Embryonic facial prominence (tissue), 1 donor: ENCODE measurements at regions not wholly inside any gene's neighbourhood (a gene's known extent, or its start where the extent isn't known, plus 50 kb on each side); places are given as distances from the start of the nearest gene placed in this dataset.

Experiments used
- DNase-seq: peaks from one replicate; pipeline ENCODE4 v3.0.0-alpha.2; 2016; ENCODE audit errors: extremely low spot score

DNA sequence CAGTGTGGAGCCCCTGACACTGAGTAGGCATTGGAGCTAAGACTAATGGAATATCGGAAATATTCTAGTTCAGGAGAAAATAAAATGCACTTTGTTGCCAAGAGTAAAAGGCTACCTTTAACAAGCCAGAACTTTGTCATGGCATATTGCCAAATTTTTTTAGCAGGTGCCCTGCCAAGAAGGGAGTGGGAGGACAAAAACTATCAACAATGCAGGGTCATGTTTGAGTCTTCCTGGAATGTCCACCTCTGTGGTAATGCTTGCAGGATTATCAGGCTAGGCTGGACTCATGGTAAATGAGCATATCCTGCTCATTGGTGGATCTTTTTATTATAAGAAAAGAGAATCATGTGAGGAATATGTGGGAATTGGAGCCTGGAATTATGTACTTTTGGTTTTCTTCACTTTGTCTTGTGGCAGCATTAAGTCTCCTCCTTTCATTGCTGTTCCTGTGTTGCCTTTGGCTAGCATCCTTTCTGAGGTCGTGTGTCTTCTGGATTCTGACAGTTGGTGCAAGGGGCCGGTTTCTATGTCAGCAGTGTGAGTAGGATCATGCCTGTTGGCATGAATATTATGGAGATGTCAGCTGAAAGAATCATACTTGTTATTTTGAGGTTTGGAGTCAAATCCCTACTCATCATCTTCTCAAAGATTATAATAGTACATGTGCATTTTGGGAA, 122.9 kb upstream of the SPRY2 start:
- no peak for DNase-seq

DNA sequence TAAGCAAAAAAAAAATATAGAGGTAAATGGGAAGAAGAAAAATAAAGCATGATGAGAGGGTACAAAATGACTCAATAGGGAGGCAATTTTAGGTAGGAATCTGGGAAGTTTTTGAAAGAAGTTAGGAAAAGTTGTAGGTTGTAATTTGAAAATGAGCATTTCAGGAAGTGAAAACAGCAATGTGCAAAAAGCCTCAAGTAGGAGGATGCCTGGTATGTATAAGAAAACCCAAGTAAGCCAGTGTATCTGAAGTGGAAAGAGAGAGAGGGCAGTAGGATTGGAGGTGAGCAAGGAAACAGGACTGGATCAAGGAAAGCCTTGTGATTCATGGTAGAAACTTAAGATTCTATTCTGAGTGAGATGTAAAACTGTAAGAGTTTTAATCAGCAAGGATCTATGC, 121.6 kb upstream of the SPRY2 start:
- no peak for DNase-seq

- no peak for DNase-seq
Measured at GRCh38 chr13:80462037-80462436, 121.1 kb upstream of the SPRY2 start.

GRCh38 chr13:80458543-80458942, 117.6 kb upstream of the SPRY2 start:
- DNase-seq = no peak

DNA sequence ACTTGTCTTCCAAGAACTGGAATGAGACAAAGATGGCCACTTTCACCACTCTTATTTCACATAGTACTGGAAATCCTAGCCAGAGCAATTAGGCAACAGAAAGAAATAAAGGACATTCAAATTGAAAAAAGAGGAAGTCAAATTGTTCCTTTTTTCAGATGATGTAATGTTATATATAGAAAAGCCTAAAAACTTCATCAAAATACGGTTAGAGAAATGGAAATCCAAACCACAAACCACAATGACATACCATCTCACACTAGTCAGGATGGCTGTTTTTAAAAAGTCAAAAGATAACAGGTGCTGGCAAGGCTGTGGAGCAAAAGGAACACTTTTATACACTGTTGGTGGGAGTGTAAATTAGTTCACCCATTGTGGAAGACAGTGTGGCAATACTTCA, 113.3 kb upstream of the SPRY2 start:
- no peak for DNase-seq

GRCh38 chr13:80452279-80452678, 111.4 kb upstream of the SPRY2 start:
- DNase-seq = no peak

- no peak for DNase-seq
Measured at GRCh38 chr13:80451641-80452040, 110.7 kb upstream of the SPRY2 start.

DNA sequence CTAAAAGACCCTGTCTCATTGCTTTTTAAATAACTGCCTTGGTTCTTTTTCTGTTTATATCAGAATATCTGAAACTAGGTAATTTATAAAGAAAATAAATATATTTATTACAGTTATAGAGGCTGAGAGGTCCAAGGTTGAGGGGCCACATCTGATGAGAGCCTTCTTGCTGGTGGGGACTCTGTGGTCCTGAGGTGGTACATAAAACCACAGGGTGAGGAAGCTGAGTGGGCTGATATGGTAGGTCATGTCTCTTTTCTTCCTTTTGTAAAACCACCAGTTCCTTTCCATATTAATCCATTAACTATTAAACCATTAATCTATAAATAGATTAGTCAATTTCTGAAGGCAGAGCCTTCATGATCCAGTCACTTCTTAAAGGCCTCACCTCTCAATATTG, 109.5 kb upstream of the SPRY2 start:
- no peak for DNase-seq

DNA sequence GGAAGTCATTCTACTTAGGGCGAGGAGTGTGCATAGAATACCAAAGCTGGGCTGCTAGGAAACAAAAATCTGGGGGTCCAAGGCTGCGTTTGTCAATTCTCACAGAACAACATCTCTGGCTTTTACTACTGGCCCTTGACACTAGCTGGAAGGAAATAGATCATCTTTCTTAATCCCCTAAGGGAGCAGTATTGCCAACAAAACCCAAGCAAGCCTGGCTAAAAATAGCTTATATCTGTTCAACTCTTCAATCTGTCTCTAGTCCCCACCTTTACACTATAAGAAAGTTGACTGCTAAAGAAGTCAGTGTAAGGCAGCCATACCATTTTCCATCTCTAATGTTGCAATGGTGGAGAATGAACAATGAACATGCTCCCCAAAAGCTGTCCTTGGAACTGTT, 107.8 kb upstream of the SPRY2 start:
- no peak for DNase-seq

GRCh38 chr13:80447747-80448146, 106.8 kb upstream of the SPRY2 start:
- no peak for DNase-seq

GRCh38 chr13:80444240-80445015, 103.5 kb upstream of the SPRY2 start:
- no peak for DNase-seq

GRCh38 chr13:80442609-80443008, 101.7 kb upstream of the SPRY2 start:
- no peak for DNase-seq

- DNase-seq = no peak
Measured at GRCh38 chr13:80441968-80442367, 101.0 kb upstream of the SPRY2 start.

DNA sequence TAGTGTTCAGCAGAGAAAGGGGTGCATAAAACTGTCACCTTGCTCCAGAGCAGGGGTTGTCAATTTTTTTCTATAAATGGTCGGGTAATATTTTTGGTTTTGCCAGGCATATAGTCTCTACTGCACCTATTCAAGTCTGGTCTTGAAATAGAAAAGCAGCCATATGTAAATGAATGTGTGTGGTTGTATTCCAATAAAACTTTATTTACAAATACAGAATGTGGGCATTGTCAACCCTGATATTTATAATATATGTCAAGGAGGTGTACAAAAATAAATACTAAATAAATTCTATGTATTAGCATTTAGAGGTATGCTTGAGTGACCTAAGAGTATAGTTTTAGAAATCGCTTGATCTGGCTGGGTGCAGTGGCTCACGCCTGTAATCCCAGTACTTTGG, 97.6 kb upstream of the SPRY2 start:
- no peak for DNase-seq

DNA sequence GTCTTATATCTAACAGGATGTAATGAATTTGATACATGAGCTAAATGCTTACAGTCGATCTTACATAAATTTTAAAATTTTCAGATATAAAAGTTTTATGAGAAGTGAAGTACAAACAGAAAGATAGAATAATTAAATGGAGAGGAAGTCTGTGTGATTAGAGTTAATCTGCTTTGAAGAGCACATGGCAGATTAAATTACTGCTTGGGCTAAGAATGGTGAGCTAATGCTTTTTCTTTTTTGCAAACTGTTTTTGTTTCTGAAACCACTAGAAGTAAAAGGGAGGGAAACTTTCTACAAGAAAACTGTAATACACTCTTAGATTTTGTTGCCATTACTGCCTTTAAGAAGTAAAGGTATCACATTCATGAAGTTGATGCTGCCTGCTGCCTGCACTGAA, 96.3 kb upstream of the SPRY2 start:
- DNase-seq = no peak

GRCh38 chr13:80436571-80437169, 95.7 kb upstream of the SPRY2 start:
- peak; percentile 85 for DNase-seq

GRCh38 chr13:80430561-80430960, 89.6 kb upstream of the SPRY2 start:
- no peak for DNase-seq

DNA sequence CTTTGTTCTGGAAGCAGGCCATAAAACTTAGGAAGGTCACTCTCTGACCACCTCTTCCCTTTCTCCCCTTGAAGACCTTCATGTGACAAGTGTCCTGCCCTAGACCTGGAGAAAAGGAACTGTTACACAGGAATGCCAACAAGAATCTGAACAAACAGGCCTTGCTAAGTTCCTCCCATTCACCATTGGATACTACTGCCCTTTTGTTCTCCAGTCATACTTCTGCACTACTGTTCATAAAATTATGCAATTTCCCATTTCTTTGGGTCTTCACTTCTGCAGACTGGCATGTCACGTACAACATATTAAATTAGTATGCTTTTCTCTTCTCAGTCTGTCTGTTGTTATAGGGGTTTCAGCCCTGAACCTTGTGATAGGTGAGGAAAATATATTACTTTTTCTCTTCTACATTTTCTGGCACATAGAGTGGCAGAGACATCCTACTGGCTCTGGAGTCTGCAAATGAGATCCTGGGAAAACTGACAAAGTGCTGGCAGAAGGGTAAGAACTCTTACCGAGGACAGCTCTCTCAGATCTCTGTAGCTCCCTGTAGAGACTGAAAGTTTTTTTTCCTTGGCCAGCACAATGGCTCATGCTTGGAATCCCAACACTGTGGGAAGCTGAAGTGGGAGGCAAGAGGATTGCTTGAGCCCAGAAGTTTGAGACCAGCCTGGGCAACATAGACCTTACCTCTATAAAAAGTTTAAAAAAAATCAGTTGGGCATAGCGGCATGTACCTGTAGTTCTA, 87.6 kb upstream of the SPRY2 start:
- DNase-seq = no peak

DNA sequence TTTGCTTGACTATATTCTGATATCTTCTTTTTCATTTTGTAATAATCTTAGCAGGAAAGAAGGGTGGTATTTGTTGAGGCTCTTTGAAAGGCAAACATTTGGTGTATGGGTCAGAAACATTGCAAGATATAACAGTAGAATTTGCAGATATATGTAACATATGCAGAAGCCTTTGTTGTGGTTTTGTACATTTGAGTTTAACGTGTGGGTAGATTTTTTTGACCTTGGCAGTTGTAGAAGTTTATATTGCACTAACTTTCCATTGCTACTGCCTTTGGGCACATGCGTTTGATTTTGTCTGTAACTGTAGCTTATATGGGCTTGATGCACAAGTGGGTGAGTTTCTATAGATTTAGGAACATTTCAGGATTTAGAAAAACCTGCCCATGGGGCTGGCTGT, 78.5 kb upstream of the SPRY2 start:
- DNase-seq = no peak

- DNase-seq = no peak
Measured at GRCh38 chr13:80413611-80414010, 72.7 kb upstream of the SPRY2 start.

DNA sequence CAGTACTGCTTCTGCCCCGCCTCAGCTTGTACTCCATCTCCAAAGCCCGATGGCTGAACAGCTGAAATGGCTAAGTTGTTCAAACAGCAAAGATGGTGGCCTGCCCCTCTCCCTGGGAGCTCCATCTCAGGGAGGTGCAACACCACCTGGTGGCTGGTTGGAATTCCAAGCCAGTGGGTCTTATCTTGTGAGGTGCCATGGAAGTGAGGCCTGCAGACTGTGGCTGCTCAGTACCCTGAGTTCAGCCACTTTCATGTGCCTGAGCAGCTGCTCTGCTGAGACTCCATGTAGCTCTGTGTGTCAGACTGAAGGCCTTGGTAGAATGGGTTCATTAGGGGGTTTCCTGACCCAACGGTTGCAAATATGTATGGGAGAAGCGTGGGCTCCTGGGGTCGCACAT, 67.3 kb upstream of the SPRY2 start:
- no peak for DNase-seq

GRCh38 chr13:80400865-80401426, 60.0 kb upstream of the SPRY2 start:
- DNase-seq = no peak
